ENCODE measurements at regions not wholly inside any gene's neighbourhood (a gene's known extent, or its start where the extent isn't known, plus 50 kb on each side); places are given as distances from the start of the nearest gene placed in this dataset.
A peak's percentile ranks its signal among the peaks of the same experiment; 100 is the strongest.

GRCh38 chr4:138538743-138539142 is 296.6 kb upstream of the SLC7A11 start:
- TF ChIP-seq CTCF (conservative IDR thresholded peaks at IDR 0.05; ENCODE audit: low read depth) = no peak
- ChIA-PET POLR2A (ENCODE audit: low non-redundant PET) (no interaction called here), CTCF (interaction anchor here (0.6 to 0.7 kb wide), 2 partner anchors 359 to 719 kb away, joined by 3 read pairs; no protein-coding TSS in a partner anchor)
- DNase-seq (ENCODE audit: low spot score) = no peak
- H3K27ac ChIP-seq = no peak overlapping the region

- ChIA-PET POLR2A (ENCODE audit: low non-redundant PET) (no interaction called here), CTCF (interaction anchor here (0.7 kb wide), 1 partner anchor 360 kb away, joined by 3 read pairs; no protein-coding TSS in a partner anchor)
- TF ChIP-seq CTCF (conservative IDR thresholded peaks at IDR 0.05; ENCODE audit: low read depth) = no peak
- no peak for DNase-seq (ENCODE audit: low spot score)
- H3K27ac ChIP-seq = no peak overlapping the region
Measured at GRCh38 chr4:138537731-138538490, 295.8 kb upstream of the SLC7A11 start.

GRCh38 chr4:138535316-138535715 is 293.2 kb upstream of the SLC7A11 start:
- no peak for TF ChIP-seq CTCF (conservative IDR thresholded peaks at IDR 0.05; ENCODE audit: low read depth)
- POLR2A ChIA-PET (ENCODE audit: low non-redundant PET) = no interaction called here
- CTCF ChIA-PET = no interaction called here
- no peak for DNase-seq (ENCODE audit: low spot score)
- H3K27ac ChIP-seq = no peak overlapping the region

GRCh38 chr4:138522366-138522765 is 280.2 kb upstream of the SLC7A11 start:
- POLR2A ChIA-PET (ENCODE audit: low non-redundant PET) = no interaction called here
- CTCF ChIA-PET = interaction anchor here (0.6 kb wide), 1 partner anchor 139 kb away, joined by 3 read pairs; no protein-coding TSS in a partner anchor
- peak; percentile 13 for DNase-seq (ENCODE audit: low spot score)

GRCh38 chr4:138521809-138522208 is 279.7 kb upstream of the SLC7A11 start:
- ChIA-PET POLR2A (ENCODE audit: low non-redundant PET) (no interaction called here), CTCF (interaction anchor here (0.6 kb wide), 1 partner anchor 138 kb away, joined by 3 read pairs; no protein-coding TSS in a partner anchor)
- TF ChIP-seq CTCF (conservative IDR thresholded peaks at IDR 0.05; ENCODE audit: low read depth) = no peak
- no peak for DNase-seq (ENCODE audit: low spot score)
- no peak overlapping the region for H3K27ac ChIP-seq

More at GRCh38 chr4:138522366-138522765, 280.2 kb upstream of the SLC7A11 start:
- H3K27ac ChIP-seq = no peak overlapping the region
- no peak for TF ChIP-seq CTCF (conservative IDR thresholded peaks at IDR 0.05; ENCODE audit: low read depth)

- ChIA-PET CTCF (interaction anchor here (0.7 kb wide), 1 partner anchor 185 kb away, joined by 3 read pairs; no protein-coding TSS in a partner anchor), POLR2A (ENCODE audit: low non-redundant PET) (no interaction called here)
- DNase-seq (ENCODE audit: low spot score) = no peak
- TF ChIP-seq CTCF (conservative IDR thresholded peaks at IDR 0.05; ENCODE audit: low read depth) = no peak
- no peak overlapping the region for H3K27ac ChIP-seq
Measured at GRCh38 chr4:138519436-138519835, 277.3 kb upstream of the SLC7A11 start.
